ENCODE measurements at regions not wholly inside any gene's neighbourhood (a gene's known extent, or its start where the extent isn't known, plus 50 kb on each side); places are given as distances from the start of the nearest gene placed in this dataset.

DNA sequence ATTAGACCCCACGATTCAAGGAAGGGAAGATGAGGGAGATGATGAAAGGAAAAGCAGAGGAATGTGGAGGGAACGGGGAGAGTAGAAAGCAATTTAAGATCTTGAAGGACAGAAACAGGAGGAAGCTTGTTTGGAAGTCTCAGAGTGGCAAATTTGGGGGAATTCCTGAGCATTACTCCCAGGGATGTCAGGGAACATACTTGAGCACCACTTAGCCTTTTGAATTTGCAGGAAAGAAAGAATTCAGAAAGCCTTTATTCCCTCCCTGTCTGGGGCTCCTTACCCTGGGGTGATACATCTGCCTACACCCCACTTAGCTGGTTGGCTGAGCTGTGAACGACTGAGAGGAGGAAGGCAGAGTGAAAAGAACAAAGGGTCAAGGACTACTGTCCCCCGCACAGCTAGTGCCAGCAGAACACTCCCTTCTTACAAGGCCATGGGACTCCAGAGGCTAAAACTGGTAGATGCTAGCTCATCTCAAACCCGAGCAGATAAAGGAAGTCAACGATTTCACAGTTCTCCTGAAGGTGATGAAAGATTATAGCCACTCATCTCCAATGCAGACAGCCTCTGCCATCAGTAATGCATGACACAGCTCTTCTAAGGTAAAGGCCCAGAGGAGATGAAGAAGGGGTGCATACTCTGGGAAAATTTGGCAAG lies 84.0 kb upstream of the AKIP1 start:
- DNase-seq = no peak

DNA sequence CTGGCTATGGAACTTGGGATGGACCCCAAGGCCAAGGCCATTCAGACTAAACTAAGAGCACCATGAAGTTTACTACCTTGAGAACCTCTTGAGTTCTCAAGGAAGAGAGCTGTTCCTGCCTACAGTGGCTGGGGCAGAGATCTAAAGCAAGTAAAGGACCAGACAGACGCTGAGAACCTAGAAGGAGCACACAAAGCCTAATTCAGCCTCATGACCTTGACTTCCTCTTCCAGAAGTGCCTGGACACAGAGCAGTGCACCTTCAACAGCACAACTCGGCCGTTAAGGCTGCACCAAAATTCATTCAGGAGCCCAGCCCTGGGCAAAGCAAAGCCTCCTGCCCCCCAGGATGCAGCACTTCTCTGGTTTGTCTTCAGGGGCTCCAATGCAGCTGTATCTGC lies 82.9 kb upstream of the AKIP1 start:
- no peak for DNase-seq

DNA sequence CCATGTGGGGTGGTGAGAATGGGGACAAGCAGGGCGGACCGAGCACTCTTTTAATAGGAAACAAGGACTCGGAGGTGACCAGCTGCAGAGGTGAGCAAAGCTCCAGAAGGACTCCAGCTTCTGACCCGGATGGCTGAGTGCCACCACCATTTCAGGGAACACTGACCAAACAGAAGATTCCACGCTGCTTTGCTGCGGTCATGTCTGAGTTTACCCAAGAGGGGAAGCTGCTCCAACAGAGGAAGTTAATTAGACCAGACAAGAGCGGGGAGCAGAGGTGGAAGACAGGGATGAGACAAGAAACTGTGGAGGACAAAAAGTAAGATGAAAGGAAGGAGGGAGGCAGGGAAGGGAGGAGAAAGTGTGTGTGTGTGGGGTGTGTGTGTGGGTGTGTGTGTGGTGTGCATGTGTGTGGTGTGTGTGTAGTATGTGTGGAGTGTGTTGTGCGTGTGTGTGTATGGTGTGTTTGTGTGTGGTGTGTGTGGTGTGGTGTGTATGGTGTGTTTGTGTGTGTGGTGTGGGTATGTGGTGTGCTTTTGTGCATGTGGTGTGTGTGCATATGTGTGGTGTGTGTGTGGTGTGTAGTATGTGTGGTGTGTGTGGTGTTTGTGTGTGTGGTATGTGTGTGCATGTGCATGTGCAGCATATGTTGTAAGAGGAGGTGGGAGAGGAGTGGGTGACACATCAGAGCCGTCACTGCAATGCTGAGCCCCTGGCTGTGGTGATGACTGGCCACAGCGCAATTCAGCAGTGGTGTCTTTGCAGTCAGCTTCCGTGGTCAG lies 82.2 kb upstream of the AKIP1 start:
- DNase-seq = no peak

DNA sequence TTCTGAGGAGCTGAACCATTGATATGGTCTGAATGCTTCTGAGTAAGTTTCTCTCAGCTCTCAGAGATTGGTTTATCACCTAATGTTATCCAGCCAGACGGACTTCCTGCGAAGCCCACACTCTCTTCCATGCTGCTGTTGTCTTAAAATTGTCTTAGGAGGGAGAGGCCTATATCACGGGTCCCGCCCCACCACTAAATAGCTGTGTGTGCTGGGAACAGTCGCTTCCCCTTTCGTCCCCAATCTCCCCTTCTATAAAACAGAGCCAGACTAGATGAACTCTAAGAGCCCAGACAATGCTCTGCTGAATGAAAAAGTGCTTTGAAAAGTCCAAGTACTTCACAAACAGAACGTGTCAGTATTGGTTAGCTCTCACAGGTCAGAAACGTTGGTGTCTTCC lies 81.4 kb upstream of the AKIP1 start:
- DNase-seq = no peak

DNA sequence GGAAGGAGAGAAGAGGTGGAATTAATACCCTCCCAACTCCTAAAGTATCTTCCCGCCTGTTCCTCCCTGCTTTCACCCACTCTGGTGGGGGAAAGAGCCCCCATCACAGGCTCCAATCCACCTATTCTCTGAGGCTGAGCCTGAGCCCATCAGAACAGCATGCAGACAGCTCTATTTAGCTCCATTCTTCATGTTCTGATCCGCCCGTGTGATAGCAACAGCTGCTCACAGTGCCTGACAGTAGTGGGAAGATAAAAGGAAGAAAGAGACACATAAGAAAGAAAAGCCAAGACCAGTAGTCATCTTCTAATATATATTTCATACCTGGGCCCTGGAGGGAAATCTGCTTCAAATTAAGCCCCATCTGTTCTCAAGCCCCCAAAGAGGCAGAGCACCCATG lies 80.3 kb upstream of the AKIP1 start:
- no peak for DNase-seq

DNA sequence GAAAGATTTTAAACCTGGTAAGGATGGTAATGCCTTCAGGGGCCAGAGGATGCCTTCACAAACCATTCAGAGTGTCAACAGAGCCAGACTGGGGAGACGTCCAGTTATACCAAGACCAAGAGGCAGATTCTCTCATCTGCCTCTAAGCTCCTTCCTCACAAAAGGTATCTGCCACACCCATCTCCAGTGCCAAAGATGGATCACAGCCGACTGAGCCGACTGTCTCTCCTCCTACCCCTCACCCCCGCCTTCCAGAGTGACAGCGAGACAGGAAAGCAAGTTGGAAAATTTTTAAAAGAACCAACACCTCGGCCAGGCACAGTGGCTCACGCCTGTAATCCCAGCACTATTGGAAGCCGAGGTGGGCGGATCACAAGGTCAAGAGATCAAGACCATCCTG lies 79.1 kb upstream of the AKIP1 start:
- DNase-seq = no peak

DNA sequence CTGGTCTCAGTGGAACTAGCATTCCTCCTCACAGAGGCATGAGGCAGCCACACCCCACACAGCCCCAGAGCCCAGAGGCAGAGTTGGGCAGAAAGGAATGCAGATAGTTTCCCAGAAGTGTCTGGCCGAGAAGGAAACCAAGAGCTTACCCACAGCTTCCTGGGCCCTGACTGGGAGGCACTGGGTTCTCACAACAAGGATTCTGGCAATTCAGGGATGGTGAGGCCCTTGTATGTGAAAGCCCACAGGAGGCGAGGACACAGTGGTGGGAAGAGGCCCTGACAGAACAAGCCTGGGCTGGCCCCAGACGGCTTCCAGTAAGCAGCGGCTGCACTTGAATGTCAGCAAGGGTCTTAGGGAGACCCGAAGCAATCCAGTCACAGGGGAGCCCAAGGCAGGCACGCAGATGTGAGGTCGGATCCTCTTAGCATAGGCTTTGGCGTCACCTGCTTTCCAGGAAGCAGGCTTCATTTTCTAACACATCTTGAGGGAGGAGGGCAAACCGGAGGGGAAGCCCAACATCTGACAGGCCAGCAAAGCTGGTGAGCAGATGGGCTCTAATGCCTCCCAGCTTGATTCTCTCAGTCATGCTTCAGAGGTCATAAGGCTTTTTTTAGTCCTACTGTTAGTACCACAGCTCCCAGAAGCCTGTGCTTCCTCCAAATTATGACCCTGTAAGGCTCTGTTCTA lies 78.3 kb upstream of the AKIP1 start:
- DNase-seq = no peak

DNA sequence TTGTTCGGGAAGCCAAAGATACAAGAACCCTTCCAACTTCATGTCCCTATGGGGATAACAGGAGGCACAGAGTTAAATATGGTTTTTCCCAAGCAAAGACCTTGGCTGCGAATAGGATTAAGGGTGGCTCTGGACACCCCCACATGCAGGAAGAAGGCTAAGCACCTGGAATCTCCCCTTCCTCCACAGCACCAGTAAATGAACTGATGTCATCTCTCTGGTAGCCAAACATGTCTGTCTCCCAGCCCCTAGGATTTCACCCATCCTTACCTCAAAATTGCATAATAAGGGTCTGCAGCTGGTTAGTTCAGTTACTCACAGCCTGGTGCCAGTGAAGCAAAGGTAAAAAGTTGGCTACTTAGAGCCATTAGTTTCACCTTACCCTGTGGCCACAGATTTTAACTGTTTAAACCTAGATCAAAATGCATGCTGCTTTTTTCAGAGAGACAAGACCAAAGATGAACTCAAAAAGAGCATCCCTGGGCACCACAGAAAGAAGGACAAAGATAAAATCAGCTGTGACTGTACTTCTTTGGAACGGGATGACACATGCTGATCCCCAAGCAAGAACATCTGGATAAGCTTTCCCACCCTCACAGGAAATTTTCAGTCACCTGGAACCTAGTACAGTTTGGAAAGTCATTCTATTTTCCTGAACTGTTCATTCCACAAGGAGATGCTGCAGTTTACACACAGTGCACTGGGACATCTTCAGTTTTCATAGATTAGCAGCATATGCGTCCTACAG lies 77.2 kb upstream of the AKIP1 start:
- DNase-seq = no peak

DNA sequence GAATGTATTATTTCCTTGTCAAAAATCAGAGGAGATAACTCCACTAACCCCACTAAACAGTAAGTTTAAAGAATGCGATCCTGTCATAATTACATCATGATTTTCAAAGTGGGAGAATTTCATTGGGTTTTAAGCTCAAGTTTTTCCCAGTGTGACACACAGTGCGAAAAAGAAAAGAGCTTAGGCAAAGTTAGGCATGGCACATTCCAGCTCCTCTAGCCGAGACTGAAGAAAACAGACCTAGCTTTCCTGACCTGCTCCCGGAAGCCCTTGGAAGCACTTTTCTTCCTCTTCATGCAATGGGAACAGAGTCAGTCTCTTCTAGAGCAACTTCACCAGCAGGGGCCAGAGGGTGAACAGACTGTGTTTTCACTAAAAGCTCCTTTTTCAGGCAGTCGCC lies 76.6 kb upstream of the AKIP1 start:
- DNase-seq = no peak

DNA sequence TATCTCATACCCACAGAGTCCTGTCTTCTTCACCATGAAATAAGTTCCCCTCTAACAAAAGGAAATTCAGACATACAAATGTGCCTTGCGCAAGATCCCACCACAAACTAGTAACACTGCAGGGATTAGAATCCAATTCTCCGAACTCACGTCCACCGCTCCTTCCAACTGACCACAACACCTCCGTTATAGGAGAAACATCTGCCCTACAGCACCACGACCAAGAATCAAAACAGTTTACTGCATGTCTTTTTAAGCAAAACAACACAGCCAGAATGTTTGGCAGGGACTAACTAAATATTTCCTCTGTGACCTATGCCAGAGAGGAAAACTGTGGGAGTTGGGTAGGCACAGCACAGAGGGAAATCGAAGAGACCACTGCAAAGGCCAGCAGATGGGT lies 72.7 kb upstream of the AKIP1 start:
- DNase-seq = no peak

DNA sequence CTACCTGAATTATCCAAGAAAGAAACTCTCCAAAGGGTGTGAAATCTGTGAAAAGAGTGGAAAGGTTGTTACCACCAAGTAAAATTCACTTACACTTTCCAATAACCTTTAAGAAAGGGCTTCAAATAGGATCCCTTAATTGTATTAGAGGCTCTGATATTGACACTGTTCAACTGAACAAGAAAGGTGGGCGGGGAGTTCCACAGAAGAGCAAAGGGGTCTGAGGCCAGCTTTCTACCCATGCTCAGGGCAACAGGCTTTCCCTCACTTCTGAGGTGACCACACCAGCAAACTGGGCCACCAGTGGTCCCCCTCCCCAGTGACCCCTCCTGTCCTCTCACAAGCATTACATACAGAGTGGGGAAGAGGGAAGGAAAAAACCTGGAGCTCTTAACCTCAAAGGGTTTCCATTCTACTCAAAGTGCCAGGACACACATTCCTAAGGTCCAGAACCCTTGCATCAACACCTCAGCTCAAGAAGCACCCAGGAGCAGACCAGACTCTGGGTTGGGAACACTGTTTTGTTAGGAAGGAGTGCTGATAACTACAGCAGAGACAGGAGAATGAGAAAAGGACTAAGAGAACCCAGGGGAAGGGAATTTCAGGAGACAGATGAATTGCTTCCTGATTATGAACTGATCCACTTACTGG lies 71.6 kb upstream of the AKIP1 start:
- DNase-seq = no peak

DNA sequence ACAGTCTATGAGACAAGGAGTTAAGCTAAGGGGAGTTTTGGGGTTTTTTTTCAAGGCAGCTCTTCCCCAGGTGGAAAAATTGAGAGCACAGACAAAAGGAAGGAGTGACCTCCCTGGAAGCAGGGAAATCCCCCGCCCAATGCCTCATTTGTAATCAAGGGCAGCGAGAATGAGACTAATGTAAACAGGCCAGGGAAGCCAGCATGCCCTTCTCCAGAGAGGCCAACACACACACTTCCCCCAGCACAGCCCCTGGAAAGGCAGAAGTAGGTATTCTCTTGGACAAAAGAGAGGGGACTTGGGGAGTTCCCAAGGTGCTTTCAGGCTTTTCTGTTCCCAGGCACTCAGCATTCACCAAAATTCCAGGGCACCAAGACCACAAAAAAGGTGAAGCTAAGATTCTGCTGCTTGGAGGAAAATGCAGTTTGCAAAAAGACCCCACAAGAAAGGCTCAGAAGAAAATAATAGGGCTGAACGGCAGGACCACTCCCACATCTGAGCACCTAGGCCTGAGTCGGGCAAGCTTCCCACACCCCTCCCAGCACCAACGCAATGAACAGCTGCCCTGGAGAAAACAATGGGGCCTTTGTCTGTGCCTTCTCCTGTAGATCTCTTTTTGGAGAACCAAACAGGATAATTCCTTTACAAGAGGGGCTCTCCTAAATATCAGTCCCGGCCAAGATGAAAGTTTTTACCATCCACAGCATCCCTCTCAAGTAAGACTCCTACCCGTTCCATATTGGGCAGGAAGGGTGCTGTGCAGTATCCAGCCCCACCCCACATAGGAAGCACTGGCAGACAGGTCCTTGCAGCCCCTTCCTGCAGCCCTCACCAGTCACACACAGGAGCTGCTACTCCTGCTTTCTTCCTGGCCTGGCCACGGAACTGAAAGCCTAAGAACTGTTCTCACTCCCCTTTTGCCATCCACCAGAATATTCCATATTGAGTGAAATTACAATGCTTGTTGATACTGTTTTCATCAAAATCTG lies 70.7 kb upstream of the AKIP1 start:
- DNase-seq = peak; percentile 13

DNA sequence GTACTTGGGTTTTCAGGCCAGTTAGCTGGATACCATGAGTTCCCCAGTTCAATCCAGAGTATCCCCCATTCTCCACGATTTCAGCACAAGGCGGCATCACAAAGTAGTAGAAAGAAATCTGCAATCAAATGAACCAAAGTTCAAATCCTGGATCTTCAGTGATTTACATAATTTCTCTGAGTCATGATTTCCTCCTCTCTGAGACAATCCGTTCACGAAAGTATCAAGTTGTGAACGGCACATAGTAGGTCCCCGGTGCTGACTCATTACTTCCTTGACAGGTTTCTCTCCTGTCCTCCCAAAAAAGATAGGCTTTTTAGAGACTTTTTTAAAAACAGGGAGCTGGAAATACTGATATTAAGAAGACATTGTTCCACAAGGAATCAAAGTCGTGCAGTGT lies 69.1 kb upstream of the AKIP1 start:
- no peak for DNase-seq

DNA sequence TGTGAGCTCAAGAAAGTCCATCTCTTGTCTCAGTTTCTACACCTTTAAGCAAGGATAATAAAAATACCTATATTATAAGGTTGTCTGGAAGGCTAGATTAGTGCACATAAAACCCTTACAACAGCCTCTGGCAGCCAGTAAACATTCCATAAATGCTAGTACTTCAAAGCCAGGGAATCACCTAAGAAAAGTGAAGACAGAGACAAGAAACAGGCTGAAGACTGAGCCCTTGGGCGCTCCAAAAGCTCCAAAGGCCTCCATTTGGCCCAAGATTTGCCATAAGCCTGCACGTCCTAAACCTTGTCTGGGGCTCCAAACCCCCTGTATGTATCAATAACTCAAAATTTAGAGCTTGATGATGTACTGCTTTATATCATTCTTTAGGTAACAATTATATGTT lies 52.2 kb upstream of the AKIP1 start:
- DNase-seq = no peak
